ENCODE measurements at regions not wholly inside any gene's neighbourhood (a gene's known extent, or its start where the extent isn't known, plus 50 kb on each side); places are given as distances from the start of the nearest gene placed in this dataset.

- no peak for TF ChIP-seq GATA2 (IDR thresholded peaks at IDR 0.05; ENCODE audit: low read depth, low read length)
- no peak for TF ChIP-seq GATA3 (IDR thresholded peaks at IDR 0.05; ENCODE audit: low read depth, low read length)
Observed at GRCh38 chr18:24809173-24809950, 348.9 kb downstream of the HRH4 start.
